Heart left ventricle (tissue), 16 donors: ENCODE measurements at regions not wholly inside any gene's neighbourhood (a gene's known extent, or its start where the extent isn't known, plus 50 kb on each side); places are given as distances from the start of the nearest gene placed in this dataset.

Experiments used
- ATAC-seq, 4 donors: fragments of 200-7000 bp; cut with Tn5 transposase; one replicate each; pipeline ENCODE4 v1.9.1; 2020 to 2022; ENCODE audit warnings: moderate library complexity in 4 of 4, mild to moderate bottlenecking in 3 of 4, moderate number of reproducible peaks in 1 of 4
- DNase-seq, 5 donors: peaks; one replicate each; pipeline ENCODE4 v3.0.0-alpha.2; 2020
- H3K27ac ChIP-seq, 12 donors: fragments of 200-600 bp; sonication (generic) in 4 of 12; one replicate each; pipeline versions ENCODE4 v1.5.0 to v1.8.0; 2016 to 2022; ENCODE audit warnings: mild to moderate bottlenecking in 2 of 12
- H3K27me3 ChIP-seq, 9 donors: fragments of 200-600 bp; sonication (generic) in 2 of 9; one replicate each; pipeline versions ENCODE4 v1.5.1 to v1.8.0; 2016 to 2022; ENCODE audit warnings: mild to moderate bottlenecking in 3 of 9
- H3K36me3 ChIP-seq, 9 donors: fragments of 200-600 bp; sonication (generic) in 2 of 9; one replicate each; pipeline versions ENCODE4 v1.5.0 to v1.8.0; 2018 to 2022; ENCODE audit warnings: mild to moderate bottlenecking in 2 of 9
- H3K4me1 ChIP-seq, 12 donors: fragments of 200-600 bp; sonication (generic) in 4 of 12; one replicate each; pipeline versions ENCODE4 v1.5.0 to v1.8.0; 2016 to 2022; ENCODE audit warnings: mild to moderate bottlenecking in 3 of 12
- H3K4me3 ChIP-seq, 12 donors: fragments of 200-600 bp; sonication (generic) in 4 of 12; one replicate each; pipeline versions ENCODE4 v1.5.0 to v1.8.0; 2017 to 2022; ENCODE audit warnings: mild to moderate bottlenecking in 9 of 12, moderate library complexity in 4 of 12
- H3K9me3 ChIP-seq, 12 donors: fragments of 200-600 bp; sonication (generic) in 4 of 12; one replicate each; pipeline versions ENCODE4 v1.5.0 to v1.8.0; 2016 to 2022; ENCODE audit warnings: mild to moderate bottlenecking in 1 of 12
- POLR2A ChIP-seq, 2 donors: fragments of 450-650 bp; IDR thresholded peaks; one replicate each; pipeline ENCODE4 v1.6.1; 2017; ENCODE audit warnings: antibody characterized with exemption in 2 of 2, mild to moderate bottlenecking in 2 of 2, moderate library complexity in 2 of 2
- WGBS, 4 donors: extraction: QIAGEN DNeasy Blood & Tissue Kit in 2 of 4; methylation state at CpG; one replicate each; pipeline versions ENCODE4 v1.1.5 to v1.1.7; 2013 to 2018; 5-methylcytosine and 5-hydroxymethylcytosine counted together
- intact Hi-C, 10 donors: fragments of 100-400 bp; cut with DNase I; formaldehyde crosslinking; loops; one replicate each; pipeline versions ENCODE4 v1.11.1 to v1.14.2; 2022
- TF ChIP-seq, protein P1 (sequence below), 12 donors: fragments of 200-600 bp; sonication (generic) in 4 of 12; IDR thresholded peaks; one replicate each; pipeline versions ENCODE4 v1.5.0 to v1.8.0; 2018 to 2022; ENCODE audit warnings: antibody characterized with exemption in 12 of 12, mild to moderate bottlenecking in 5 of 12
- donor health status: ischemic (EF 13 %, LVEDD 7.1; RV severe dilation, severe dysfunction).
- donor health status: healthy with polysubstance abuse.
- donor health status: DM: no; HTN: yes; CAD: no.
- donor health status: DM: no; HTN: no; CAD: no.
- donor health status: ischemic (EF 25% LVEDD 6.9; RV normal size, moderate dysfunction).
- donor health status: ischemic (EF 25% LVEDD 5.7; RV mildly dilated, moderate dysfunction).
- donor health status: healthy.
- donor health status: DM: yes; HTN: yes; CAD: no.
- donor health status: ischemic (EF 35%, LVEDD 5.7; RV mildly dilated, moderate dysfunction).
- donor health status: nonischemic (EF 11% LVEDD 7.7; RV severe dilation, severe dysfunction).
- donor health status: DM: yes; HTN: yes; CAD: no.
- donor health status: PGD.
- donor health status: ischemic (EF 29% LVEDD 5.4; RV normal size, mild dysfunction).
- donor health status: nonischemic (EF 23%, LVEDD 6.1; RV moderate dilation, normal function).

DNA sequence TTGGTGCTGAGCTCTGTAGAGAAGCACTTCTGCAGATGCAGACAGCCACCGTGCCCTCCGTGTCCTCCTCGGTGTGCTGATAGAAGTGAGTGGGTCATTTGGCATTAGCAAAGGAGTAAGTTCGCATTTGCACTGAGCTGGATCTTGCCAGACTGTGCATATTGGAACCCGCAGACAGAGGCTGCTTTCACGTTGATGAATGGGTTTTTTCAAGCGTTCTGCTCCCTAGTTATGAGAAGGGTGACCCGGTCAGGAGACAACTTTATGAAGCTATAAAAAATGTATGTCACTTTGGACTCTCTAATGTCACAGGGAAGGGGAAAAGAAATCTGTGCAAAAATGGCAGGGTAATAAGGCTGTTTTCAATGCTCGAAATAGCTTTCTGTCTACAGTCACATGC, 739.4 kb downstream of the MCTP2 start:
- 76 to 89% (median 83%) methylated on average over 9 of the region's 9 CpGs for WGBS, 4 donors

DNA sequence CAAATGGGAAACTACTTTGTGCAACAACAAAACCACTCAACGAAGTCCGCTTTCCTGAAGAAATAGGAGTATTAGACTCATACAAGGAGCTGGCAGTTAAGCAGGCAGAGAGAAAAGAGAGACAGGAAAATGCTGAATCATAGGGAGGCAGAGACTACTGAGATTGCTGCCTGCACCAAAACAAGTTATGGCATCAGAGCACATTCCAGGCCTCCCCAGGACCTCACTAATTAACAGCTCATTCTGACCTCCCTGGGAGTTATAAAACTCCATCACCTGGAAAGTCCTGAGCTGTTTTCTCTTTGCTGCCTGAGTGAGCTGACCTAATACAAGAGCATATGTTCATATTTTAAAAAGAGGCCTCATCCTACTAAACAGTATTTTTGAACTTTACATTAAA, 741.0 kb downstream of the MCTP2 start:
- 78 to 91% (median 84%) methylated on average over 2 of the region's 2 CpGs for WGBS, 4 donors
- ATAC-seq: no peak
- DNase-seq: no peak
- no peak for TF ChIP-seq POLR2A (IDR thresholded peaks at IDR 0.05)
- TF ChIP-seq, protein P1, sequence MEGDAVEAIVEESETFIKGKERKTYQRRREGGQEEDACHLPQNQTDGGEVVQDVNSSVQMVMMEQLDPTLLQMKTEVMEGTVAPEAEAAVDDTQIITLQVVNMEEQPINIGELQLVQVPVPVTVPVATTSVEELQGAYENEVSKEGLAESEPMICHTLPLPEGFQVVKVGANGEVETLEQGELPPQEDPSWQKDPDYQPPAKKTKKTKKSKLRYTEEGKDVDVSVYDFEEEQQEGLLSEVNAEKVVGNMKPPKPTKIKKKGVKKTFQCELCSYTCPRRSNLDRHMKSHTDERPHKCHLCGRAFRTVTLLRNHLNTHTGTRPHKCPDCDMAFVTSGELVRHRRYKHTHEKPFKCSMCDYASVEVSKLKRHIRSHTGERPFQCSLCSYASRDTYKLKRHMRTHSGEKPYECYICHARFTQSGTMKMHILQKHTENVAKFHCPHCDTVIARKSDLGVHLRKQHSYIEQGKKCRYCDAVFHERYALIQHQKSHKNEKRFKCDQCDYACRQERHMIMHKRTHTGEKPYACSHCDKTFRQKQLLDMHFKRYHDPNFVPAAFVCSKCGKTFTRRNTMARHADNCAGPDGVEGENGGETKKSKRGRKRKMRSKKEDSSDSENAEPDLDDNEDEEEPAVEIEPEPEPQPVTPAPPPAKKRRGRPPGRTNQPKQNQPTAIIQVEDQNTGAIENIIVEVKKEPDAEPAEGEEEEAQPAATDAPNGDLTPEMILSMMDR (IDR thresholded peaks at IDR 0.05): no peak
- intact Hi-C loops: no loop called here
- H3K36me3 ChIP-seq: no peaks in the 10 kb centered on the region
- no peak overlapping the region for H3K4me3 ChIP-seq
- no peaks in the 10 kb centered on the region for H3K27me3 ChIP-seq
- H3K27ac ChIP-seq: no peak overlapping the region
- H3K4me1 ChIP-seq: no peaks in the 10 kb centered on the region
- H3K9me3 ChIP-seq: no peaks in the 10 kb centered on the region

More for the DNA sequence above, 739.4 kb downstream of the MCTP2 start:
- TF ChIP-seq, protein P1 (IDR thresholded peaks at IDR 0.05): no peak
- TF ChIP-seq POLR2A (IDR thresholded peaks at IDR 0.05): no peak
- Histone ChIP-seq H3K36me3 (no peaks in the 10 kb centered on the region), H3K27me3 (no peaks in the 10 kb centered on the region), H3K9me3 (no peaks in the 10 kb centered on the region), H3K27ac (no peak overlapping the region), H3K4me3 (no peak overlapping the region), H3K4me1 (peaks cover 0 to under 1% (median 0%) of the 10 kb centered on the region in 12 donors)
- DNase-seq: no peak
- intact Hi-C loops: no loop called here
- ATAC-seq: no peak

GRCh38 chr15:94987085-94987484, 755.7 kb downstream of the MCTP2 start:
- DNase-seq: no peak
- no peak overlapping the region for H3K27ac ChIP-seq
- no peaks in the 10 kb centered on the region for H3K4me1 ChIP-seq
- H3K36me3 ChIP-seq: no peaks in the 10 kb centered on the region
- 88 to 93% (median 91%) methylated on average over 1 of the region's 1 CpG for WGBS, 4 donors
- no peak for TF ChIP-seq POLR2A (IDR thresholded peaks at IDR 0.05)
- TF ChIP-seq, protein P1 (IDR thresholded peaks at IDR 0.05): no peak
- intact Hi-C loops: no loop called here
- no peak for ATAC-seq
- H3K9me3 ChIP-seq: peaks cover 0 to 29% (median 5%) of the 10 kb centered on the region in 12 donors
- no peak overlapping the region for H3K4me3 ChIP-seq
- H3K27me3 ChIP-seq: no peaks in the 10 kb centered on the region

DNA sequence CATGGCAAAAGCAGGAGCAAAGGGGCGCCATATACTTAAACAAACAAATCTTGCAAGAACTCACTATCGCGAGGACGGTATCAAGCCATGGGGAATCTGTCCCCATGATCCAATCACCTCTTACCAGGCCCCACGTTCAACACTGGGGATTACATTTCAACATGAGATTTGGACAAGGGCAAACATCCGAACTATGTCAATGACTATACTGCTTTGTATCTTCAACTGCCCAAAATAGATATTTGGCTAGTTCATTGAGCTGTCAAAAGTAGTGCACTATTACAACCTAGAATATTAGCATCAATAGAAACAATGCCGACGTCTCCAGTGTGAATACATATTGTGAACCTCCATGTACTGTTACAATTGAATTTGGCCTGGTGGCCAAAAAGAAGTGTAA, 760.4 kb downstream of the MCTP2 start:
- no peak overlapping the region for H3K27ac ChIP-seq
- H3K4me1 ChIP-seq: no peaks in the 10 kb centered on the region
- DNase-seq: no peak
- no peaks in the 10 kb centered on the region for H3K36me3 ChIP-seq
- WGBS, 4 donors: 72 to 92% (median 89%) methylated on average over 8 of the region's 8 CpGs
- H3K4me3 ChIP-seq: no peak overlapping the region
- H3K27me3 ChIP-seq: no peaks in the 10 kb centered on the region
- intact Hi-C loops: loop anchor here in 1 of 10 donors (1.0 kb wide), 1 partner anchor 26 kb away; no protein-coding TSS in a partner anchor
- peaks cover 0 to 16% (median 2%) of the 10 kb centered on the region in 12 donors for H3K9me3 ChIP-seq
- ATAC-seq: peak in 1 of 4 donors; percentile 64
- no peak for TF ChIP-seq POLR2A (IDR thresholded peaks at IDR 0.05)
- TF ChIP-seq, protein P1 (IDR thresholded peaks at IDR 0.05): no peak
